Astrocyte (in vitro differentiated cells and primary cell): ENCODE measurements at regions not wholly inside any gene's neighbourhood (a gene's known extent, or its start where the extent isn't known, plus 50 kb on each side); places are given as distances from the start of the nearest gene placed in this dataset.

ENCODE experiments used
- DNase-seq: peaks from one replicate; pipeline ENCODE4 v3.0.0-alpha.2; 2010; ENCODE audit warnings: low read depth
- FAIRE-seq: peaks from 2 replicates; lab custom pipeline; 2011; peaks lifted over from hg19 to GRCh38; lab: Jason Lieb, UNC
- H2AFZ ChIP-seq: 2 replicates; pipeline ENCODE4 v1.6.0; 2012; ENCODE audit warnings: low read depth, low read length, inconsistent platforms
- H3K27ac ChIP-seq: 2 replicates; pipeline ENCODE4 v1.5.1; 2011; ENCODE audit warnings: low read depth, low read length, inconsistent platforms
- H3K27me3 ChIP-seq: 2 replicates; pipeline ENCODE4 v1.6.0; 2011; ENCODE audit warnings: low read length, inconsistent platforms; ENCODE audit not compliant: insufficient read depth
- H3K36me3 ChIP-seq: 2 replicates; pipeline ENCODE4 v1.5.1; 2011; ENCODE audit warnings: low read length, inconsistent platforms; ENCODE audit not compliant: insufficient read depth
- H3K4me1 ChIP-seq: 2 replicates; pipeline ENCODE4 v1.5.1; 2011; ENCODE audit warnings: low read length, inconsistent platforms; ENCODE audit not compliant: insufficient read depth
- H3K4me2 ChIP-seq: 2 replicates; pipeline ENCODE4 v1.6.0; 2012; ENCODE audit warnings: low read length, inconsistent platforms
- H3K4me3 ChIP-seq: 2 replicates; pipeline ENCODE4 v1.5.1; 2011; ENCODE audit warnings: low read depth, mild to moderate bottlenecking, low read length, inconsistent platforms; ENCODE audit not compliant: insufficient read depth
- H3K79me2 ChIP-seq: 2 replicates; pipeline ENCODE4 v1.6.0; 2012; ENCODE audit warnings: mild to moderate bottlenecking, low read length, inconsistent platforms; ENCODE audit not compliant: insufficient read depth
- H3K9ac ChIP-seq: 2 replicates; pipeline ENCODE4 v1.6.0; 2012; ENCODE audit warnings: mild to moderate bottlenecking, low read length, inconsistent platforms
- H3K9me3 ChIP-seq: 2 replicates; pipeline ENCODE4 v1.5.1; 2012; ENCODE audit warnings: low read depth, mild to moderate bottlenecking, low read length, inconsistent platforms; ENCODE audit not compliant: insufficient read depth
- H4K20me1 ChIP-seq: 2 replicates; pipeline ENCODE4 v1.6.0; 2012; ENCODE audit warnings: low read length, inconsistent platforms; ENCODE audit not compliant: insufficient read depth
- H3K27ac Mint-ChIP-seq: one replicate; pipeline ENCODE4 v1.8.0; 2021; ENCODE audit warnings: mild to moderate bottlenecking, mixed read lengths; ENCODE audit not compliant: unreplicated experiment
- H3K27me3 Mint-ChIP-seq: one replicate; pipeline ENCODE4 v1.8.0; 2021; ENCODE audit warnings: low read depth, mixed read lengths; ENCODE audit not compliant: unreplicated experiment
- H3K36me3 Mint-ChIP-seq: one replicate; pipeline ENCODE4 v1.8.0; 2021; ENCODE audit warnings: low read depth, mixed read lengths; ENCODE audit not compliant: unreplicated experiment
- H3K4me1 Mint-ChIP-seq: one replicate; pipeline ENCODE4 v1.8.0; 2021; ENCODE audit warnings: low read depth, mixed read lengths; ENCODE audit not compliant: unreplicated experiment
- H3K4me3 Mint-ChIP-seq: one replicate; pipeline ENCODE4 v1.8.0; 2021; ENCODE audit warnings: mild to moderate bottlenecking, moderate library complexity, mixed read lengths; ENCODE audit not compliant: unreplicated experiment
- H3K9me3 Mint-ChIP-seq: one replicate; pipeline ENCODE4 v1.8.0; 2021; ENCODE audit warnings: mild to moderate bottlenecking, mixed read lengths; ENCODE audit not compliant: unreplicated experiment
- EZH2 ChIP-seq: IDR thresholded peaks from 2 replicates; pipeline ENCODE4 v1.6.1; 2012; ENCODE audit warnings: mild to moderate bottlenecking, low read length, inconsistent platforms; ENCODE audit not compliant: insufficient read depth
- TF ChIP-seq, protein P1 (sequence below): IDR thresholded peaks from 2 replicates; pipeline ENCODE4 v1.5.1; 2011; ENCODE audit warnings: low read depth, mild to moderate bottlenecking, inconsistent platforms, low read length, moderate library complexity; ENCODE audit not compliant: insufficient read depth

GRCh38 chr10:128507066-128507465 is 380.8 kb upstream of the MKI67 start:
- Mint-ChIP-seq H3K27ac (no peak overlapping the region), H3K4me1 (no peaks in the 10 kb centered on the region), H3K36me3 (no peaks in the 10 kb centered on the region), H3K4me3 (no peak overlapping the region), H3K27me3 (peaks cover 17% of the 10 kb centered on the region), H3K9me3 (no peaks in the 10 kb centered on the region)
- no peak overlapping the region for H3K9ac ChIP-seq
- H3K4me2 ChIP-seq: no peak overlapping the region
- H4K20me1 ChIP-seq: no peaks in the 10 kb centered on the region
- H3K4me3 ChIP-seq: no peak overlapping the region
- peaks cover 10% of the 10 kb centered on the region for H3K9me3 ChIP-seq
- no peak overlapping the region for H2AFZ ChIP-seq
- DNase-seq (no peak), FAIRE-seq (no peak)
- no peak overlapping the region for H3K27ac ChIP-seq
- H3K27me3 ChIP-seq: no peaks in the 10 kb centered on the region
- no peaks in the 10 kb centered on the region for H3K4me1 ChIP-seq
- no peak for TF ChIP-seq EZH2
- TF ChIP-seq, protein P1, sequence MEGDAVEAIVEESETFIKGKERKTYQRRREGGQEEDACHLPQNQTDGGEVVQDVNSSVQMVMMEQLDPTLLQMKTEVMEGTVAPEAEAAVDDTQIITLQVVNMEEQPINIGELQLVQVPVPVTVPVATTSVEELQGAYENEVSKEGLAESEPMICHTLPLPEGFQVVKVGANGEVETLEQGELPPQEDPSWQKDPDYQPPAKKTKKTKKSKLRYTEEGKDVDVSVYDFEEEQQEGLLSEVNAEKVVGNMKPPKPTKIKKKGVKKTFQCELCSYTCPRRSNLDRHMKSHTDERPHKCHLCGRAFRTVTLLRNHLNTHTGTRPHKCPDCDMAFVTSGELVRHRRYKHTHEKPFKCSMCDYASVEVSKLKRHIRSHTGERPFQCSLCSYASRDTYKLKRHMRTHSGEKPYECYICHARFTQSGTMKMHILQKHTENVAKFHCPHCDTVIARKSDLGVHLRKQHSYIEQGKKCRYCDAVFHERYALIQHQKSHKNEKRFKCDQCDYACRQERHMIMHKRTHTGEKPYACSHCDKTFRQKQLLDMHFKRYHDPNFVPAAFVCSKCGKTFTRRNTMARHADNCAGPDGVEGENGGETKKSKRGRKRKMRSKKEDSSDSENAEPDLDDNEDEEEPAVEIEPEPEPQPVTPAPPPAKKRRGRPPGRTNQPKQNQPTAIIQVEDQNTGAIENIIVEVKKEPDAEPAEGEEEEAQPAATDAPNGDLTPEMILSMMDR: no peak
- H3K36me3 ChIP-seq: no peaks in the 10 kb centered on the region
- H3K79me2 ChIP-seq: no peaks in the 10 kb centered on the region

GRCh38 chr10:128511284-128511683 is 385.1 kb upstream of the MKI67 start:
- no peak for TF ChIP-seq EZH2
- TF ChIP-seq, protein P1: no peak
- Histone ChIP-seq H3K4me1 (no peaks in the 10 kb centered on the region), H3K9ac (no peak overlapping the region), H3K27me3 (no peaks in the 10 kb centered on the region), H4K20me1 (no peaks in the 10 kb centered on the region), H3K4me2 (no peak overlapping the region), H3K36me3 (no peaks in the 10 kb centered on the region), H3K27ac (no peak overlapping the region), H3K79me2 (no peaks in the 10 kb centered on the region), H3K9me3 (peaks cover 5% of the 10 kb centered on the region), H3K4me3 (no peak overlapping the region), H2AFZ (no peak overlapping the region)
- DNase-seq (no peak), FAIRE-seq (no peak)
- Mint-ChIP-seq H3K4me3 (no peak overlapping the region), H3K27ac (no peak overlapping the region), H3K36me3 (no peaks in the 10 kb centered on the region), H3K4me1 (no peaks in the 10 kb centered on the region), H3K9me3 (no peaks in the 10 kb centered on the region), H3K27me3 (peaks cover 31% of the 10 kb centered on the region)

GRCh38 chr10:128512767-128513166 is 386.5 kb upstream of the MKI67 start:
- Histone ChIP-seq H3K9me3 (peaks cover 5% of the 10 kb centered on the region), H3K4me1 (no peaks in the 10 kb centered on the region), H4K20me1 (no peaks in the 10 kb centered on the region), H3K79me2 (no peaks in the 10 kb centered on the region), H3K27ac (no peak overlapping the region), H3K4me3 (no peak overlapping the region), H3K9ac (no peak overlapping the region), H3K36me3 (no peaks in the 10 kb centered on the region), H3K4me2 (no peak overlapping the region), H3K27me3 (no peaks in the 10 kb centered on the region), H2AFZ (no peak overlapping the region)
- no peaks in the 10 kb centered on the region for H3K9me3 Mint-ChIP-seq
- FAIRE-seq (no peak), DNase-seq (no peak)
- H3K4me1 Mint-ChIP-seq: no peaks in the 10 kb centered on the region
- H3K27ac Mint-ChIP-seq: no peak overlapping the region
- H3K4me3 Mint-ChIP-seq: no peak overlapping the region
- TF ChIP-seq EZH2: no peak
- TF ChIP-seq, protein P1: no peak
- H3K27me3 Mint-ChIP-seq: peaks cover 35% of the 10 kb centered on the region
- H3K36me3 Mint-ChIP-seq: no peaks in the 10 kb centered on the region
